ENCODE measurements at regions not wholly inside any gene's neighbourhood (a gene's known extent, or its start where the extent isn't known, plus 50 kb on each side); places are given as distances from the start of the nearest gene placed in this dataset.

DNA sequence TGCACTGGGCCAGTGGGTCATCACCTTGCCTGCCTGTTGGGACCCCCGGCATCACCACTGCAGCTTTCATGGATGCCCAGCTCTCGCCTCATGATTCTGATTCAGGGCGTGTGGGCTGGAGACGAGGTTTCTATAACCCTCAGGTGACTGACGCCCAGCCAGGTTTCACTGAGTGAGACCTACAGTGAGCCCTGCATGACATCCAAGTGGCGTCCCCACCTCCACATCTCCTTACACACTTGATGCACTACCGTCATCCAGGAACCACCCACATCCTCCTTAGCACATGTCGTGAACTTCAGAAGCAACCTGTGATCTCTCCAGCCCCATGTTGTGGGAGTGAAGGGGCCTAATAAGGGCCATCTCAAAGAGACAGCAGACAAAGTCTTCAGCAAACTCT, 257.5 kb downstream of the CTTN start:
- H3K27ac ChIP-seq: no peak overlapping the region
- TF ChIP-seq, protein P1, sequence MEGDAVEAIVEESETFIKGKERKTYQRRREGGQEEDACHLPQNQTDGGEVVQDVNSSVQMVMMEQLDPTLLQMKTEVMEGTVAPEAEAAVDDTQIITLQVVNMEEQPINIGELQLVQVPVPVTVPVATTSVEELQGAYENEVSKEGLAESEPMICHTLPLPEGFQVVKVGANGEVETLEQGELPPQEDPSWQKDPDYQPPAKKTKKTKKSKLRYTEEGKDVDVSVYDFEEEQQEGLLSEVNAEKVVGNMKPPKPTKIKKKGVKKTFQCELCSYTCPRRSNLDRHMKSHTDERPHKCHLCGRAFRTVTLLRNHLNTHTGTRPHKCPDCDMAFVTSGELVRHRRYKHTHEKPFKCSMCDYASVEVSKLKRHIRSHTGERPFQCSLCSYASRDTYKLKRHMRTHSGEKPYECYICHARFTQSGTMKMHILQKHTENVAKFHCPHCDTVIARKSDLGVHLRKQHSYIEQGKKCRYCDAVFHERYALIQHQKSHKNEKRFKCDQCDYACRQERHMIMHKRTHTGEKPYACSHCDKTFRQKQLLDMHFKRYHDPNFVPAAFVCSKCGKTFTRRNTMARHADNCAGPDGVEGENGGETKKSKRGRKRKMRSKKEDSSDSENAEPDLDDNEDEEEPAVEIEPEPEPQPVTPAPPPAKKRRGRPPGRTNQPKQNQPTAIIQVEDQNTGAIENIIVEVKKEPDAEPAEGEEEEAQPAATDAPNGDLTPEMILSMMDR (IDR thresholded peaks at IDR 0.05): no peak
- no peak for TF ChIP-seq ZFX (IDR thresholded peaks at IDR 0.05; ENCODE audit: borderline replicate concordance)

DNA sequence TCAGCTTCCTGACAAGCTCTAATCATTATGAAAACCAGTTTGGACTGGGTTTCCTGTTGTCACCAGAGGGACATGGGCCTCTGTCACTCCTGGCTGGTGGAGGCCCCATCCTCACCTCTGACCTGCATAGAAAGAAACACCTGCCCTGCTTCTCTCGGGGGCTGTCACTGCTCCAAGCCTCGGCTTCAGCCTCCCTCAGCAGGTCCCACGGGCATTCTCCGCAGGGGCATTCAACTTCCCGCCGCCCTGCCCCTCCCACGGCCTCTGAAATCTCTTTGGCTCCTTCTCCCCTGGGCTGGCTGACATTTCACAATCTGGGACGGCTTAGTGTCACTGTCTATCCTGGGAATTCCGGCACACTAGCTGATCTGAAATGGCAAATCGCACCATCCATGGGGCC, 257.9 kb downstream of the CTTN start:
- H3K27ac ChIP-seq: no peak overlapping the region
- TF ChIP-seq, protein P1 (IDR thresholded peaks at IDR 0.05): no peak
- no peak for TF ChIP-seq ZFX (IDR thresholded peaks at IDR 0.05; ENCODE audit: borderline replicate concordance)

DNA sequence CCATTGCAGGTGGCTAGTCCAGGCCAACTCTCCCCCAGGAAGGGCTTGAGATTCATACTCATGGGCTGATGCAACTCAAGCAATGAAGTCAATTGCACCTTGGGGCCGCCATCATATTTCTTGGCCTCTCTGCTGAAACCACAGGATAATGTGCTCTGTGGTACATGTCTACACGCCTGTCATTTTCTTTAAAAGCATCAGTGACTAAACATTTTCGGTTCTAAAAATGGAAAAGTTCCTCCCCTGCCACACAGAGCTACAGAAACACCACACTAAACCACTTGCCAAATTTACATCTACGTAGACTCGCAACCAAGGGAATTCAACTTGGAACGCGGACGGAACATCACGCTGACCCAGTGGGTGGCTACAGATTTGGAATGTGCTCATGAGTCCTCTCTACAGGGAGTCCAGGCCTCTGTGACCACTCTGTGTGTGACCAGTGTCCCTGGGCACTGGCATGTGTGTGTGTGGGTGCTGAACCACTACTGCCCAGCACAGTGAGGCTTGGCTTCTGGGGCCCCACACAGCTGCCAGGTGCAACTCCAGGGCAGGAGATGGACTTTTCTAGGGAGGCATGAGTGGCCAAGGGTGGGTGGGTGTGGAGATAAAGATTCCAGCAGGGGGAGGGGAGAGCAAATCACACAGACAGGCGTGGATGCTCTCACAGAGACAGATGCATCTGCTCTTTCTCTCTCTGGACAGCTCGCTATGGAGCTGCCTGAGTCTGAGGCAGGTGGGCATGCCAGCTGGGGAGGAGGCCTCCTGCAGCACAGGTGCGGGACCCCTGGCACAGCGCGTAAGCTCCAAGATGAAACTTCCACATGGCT, 261.9 kb downstream of the CTTN start:
- H3K27ac ChIP-seq: no peak overlapping the region
- no peak for TF ChIP-seq ZFX (IDR thresholded peaks at IDR 0.05; ENCODE audit: borderline replicate concordance)
- TF ChIP-seq, protein P1 (IDR thresholded peaks at IDR 0.05): no peak

DNA sequence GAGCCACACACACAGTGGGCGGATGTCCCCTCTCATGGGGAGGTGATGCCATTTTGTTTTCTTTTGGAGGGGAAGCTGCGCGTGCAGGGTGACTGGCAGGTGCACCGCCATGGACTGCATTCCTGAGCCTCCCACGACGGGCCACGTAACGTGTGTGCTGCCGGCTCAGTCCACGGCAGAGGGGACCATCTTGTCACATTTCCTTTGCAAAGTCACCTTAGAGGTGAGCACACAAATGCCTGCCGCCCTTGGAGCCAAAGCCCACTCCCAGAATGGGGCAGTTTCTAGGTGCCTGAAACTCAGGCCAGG, 262.5 kb downstream of the CTTN start:
- TF ChIP-seq, protein P1 (IDR thresholded peaks at IDR 0.05): no peak
- TF ChIP-seq ZFX (IDR thresholded peaks at IDR 0.05; ENCODE audit: borderline replicate concordance): no peak
- no peak overlapping the region for H3K27ac ChIP-seq

DNA sequence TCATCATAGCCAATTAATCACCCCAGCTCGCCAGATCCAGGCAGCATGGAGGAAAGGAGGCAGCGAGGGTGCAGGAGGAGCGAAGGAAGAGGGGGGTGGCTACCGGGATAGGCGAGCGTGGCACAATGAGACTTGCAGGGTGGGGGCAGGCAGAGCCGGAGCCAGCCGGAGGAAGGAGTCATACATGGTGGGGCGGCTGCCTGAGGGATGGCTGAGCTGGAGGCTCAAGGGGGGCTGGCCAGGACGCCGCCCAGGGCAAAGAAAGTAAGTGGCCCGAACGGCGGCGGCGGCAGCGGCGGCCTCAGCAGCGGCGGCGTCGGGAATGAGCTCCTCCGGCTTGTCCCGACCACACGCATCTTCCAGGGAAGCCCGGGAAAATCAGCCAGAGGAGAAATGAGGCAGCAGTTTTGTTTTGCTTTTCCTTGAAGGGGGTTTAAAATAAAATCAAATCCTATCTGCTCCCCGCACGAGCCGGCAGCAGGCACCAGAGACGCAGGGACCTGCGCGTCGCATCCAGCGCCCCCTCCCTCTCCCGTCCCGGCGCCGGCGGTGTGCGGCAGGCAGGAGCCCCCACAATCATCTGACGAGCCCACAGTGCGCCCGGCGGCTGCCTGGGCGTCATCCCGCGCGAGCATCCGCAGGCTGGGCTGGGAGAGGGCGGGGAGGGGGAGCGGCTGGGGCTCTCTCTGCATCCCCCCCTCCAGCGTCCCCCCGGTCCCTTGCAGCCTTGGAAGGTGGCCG, 263.6 kb downstream of the CTTN start:
- H3K27ac ChIP-seq: no peak overlapping the region
- TF ChIP-seq ZFX (IDR thresholded peaks at IDR 0.05; ENCODE audit: borderline replicate concordance): no peak
- TF ChIP-seq, protein P1 (IDR thresholded peaks at IDR 0.05): no peak

DNA sequence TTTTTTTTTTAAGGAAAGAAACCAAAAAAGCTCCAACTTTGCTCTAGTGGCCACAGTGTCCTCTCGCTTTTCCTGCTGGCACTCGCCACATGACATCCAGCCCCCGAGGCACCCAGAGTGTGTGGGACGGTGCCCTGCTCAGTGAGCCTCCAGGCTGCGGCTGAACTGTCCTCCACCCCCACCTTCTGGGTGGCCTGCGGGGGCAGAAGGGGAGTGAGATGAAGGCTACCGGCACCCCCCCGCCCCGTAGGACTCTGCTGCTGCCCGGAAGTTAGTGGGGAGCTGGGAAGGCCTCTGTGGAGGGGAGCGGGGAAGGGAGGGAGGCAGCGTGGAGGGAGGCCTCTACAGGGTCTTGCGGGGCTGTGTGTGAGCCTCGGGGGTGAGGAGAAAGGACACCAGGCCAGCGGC, 264.4 kb downstream of the CTTN start:
- H3K27ac ChIP-seq: no peak overlapping the region
- TF ChIP-seq, protein P1 (IDR thresholded peaks at IDR 0.05): no peak
- no peak for TF ChIP-seq ZFX (IDR thresholded peaks at IDR 0.05; ENCODE audit: borderline replicate concordance)

DNA sequence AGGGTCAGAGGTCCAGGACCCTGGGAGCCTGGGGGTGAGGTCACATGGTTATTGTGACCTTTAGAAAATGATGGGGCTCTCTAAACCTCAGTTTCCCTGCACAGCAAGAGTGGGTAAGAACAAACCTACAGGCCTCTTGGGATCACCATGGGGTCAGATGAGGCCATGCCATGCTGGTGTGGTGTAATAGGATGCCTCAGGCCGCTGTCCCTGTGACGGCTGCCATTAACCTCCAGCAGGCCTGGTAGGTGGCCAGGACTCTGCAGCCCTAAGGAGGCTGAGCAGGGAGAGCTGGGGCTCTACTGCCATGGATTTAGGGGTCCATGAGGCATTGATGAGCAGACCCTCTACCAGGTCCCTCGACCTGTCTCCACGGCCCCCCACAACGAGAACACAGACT, 265.5 kb downstream of the CTTN start:
- H3K27ac ChIP-seq: no peak overlapping the region
- TF ChIP-seq, protein P1 (IDR thresholded peaks at IDR 0.05): no peak
